ENCODE measurements at regions not wholly inside any gene's neighbourhood (a gene's known extent, or its start where the extent isn't known, plus 50 kb on each side); places are given as distances from the start of the nearest gene placed in this dataset.

DNA sequence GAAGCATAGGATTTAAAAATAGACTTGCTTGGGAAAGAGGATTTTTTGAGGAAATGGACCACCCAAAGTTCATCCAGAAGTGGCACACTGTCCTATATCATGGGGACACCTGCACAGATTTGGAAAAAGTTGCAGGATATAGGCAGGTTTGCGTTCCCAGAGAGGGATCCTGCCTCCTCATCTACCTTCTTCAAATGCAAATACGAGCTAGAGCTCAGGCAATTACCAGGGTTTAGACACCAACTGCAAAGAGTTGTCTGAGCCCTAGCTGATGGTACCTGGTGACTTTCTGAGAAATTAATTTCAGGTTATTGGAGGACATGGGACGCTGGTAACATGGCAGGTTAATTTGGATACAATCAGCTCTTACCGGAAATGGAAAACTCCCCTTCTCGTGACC is 423.7 kb upstream of the MTPN start:
- TF ChIP-seq L3MBTL2 (conservative IDR thresholded peaks at IDR 0.05) (no peak), FOXA1 (IDR thresholded peaks at IDR 0.05) (no peak), BHLHE40 (IDR thresholded peaks at IDR 0.05; ENCODE audit: borderline replicate concordance) (no peak), SP1 (IDR thresholded peaks at IDR 0.05) (no peak), SUZ12 (IDR thresholded peaks at IDR 0.05) (no peak), TARDBP (IDR thresholded peaks at IDR 0.05) (no peak), ARNT (IDR thresholded peaks at IDR 0.05) (no peak), FOXK2 (IDR thresholded peaks at IDR 0.05) (no peak), FOXM1 (IDR thresholded peaks at IDR 0.05; ENCODE audit: borderline replicate concordance) (no peak), NFRKB (IDR thresholded peaks at IDR 0.05) (no peak)

Data from HEK293T (cell line).